Aorta (tissue), 5 donors: ENCODE measurements at regions not wholly inside any gene's neighbourhood (a gene's known extent, or its start where the extent isn't known, plus 50 kb on each side); places are given as distances from the start of the nearest gene placed in this dataset.

Source experiments
- ATAC-seq: fragments of 200-7000 bp; cut with Tn5 transposase; one replicate; pipeline ENCODE4 v1.9.1; 2022; ENCODE audit warnings: moderate library complexity; ENCODE audit not compliant: low FRiP score
- DNase-seq, 2 donors: peaks; one replicate each; pipeline ENCODE4 v3.0.0-alpha.2; 2020
- H3K27ac ChIP-seq, 2 donors: one replicate each; pipeline ENCODE4 v1.5.1; 2013; ENCODE audit warnings: low read length in 2 of 2, mild to moderate bottlenecking in 2 of 2, moderate library complexity in 2 of 2, control low read depth in 1 of 2, inconsistent platforms in 1 of 2, low read depth in 1 of 2
- H3K27me3 ChIP-seq, 2 donors: one replicate each; pipeline ENCODE4 v1.6.1; 2013; ENCODE audit warnings: control low read depth in 1 of 2, low read length in 1 of 2, mild to moderate bottlenecking in 1 of 2, moderate library complexity in 1 of 2; ENCODE audit not compliant: insufficient read depth in 2 of 2, control insufficient read depth in 1 of 2
- H3K36me3 ChIP-seq, 2 donors: one replicate each; pipeline ENCODE4 v1.6.1; 2013; ENCODE audit warnings: control low read depth in 1 of 2, low read length in 1 of 2, mild to moderate bottlenecking in 1 of 2; ENCODE audit not compliant: insufficient read depth in 2 of 2, control insufficient read depth in 1 of 2
- H3K4me1 ChIP-seq, 2 donors: one replicate each; pipeline ENCODE4 v1.6.1; 2013; ENCODE audit warnings: low read length in 2 of 2, control low read depth in 1 of 2, mild to moderate bottlenecking in 1 of 2, moderate library complexity in 1 of 2; ENCODE audit not compliant: insufficient read depth in 2 of 2, control insufficient read depth in 1 of 2
- H3K4me3 ChIP-seq, 2 donors: one replicate each; pipeline ENCODE4 v1.5.1; 2013; ENCODE audit warnings: low read length in 2 of 2, control low read depth in 1 of 2, mild to moderate bottlenecking in 1 of 2
- H3K9me3 ChIP-seq: one replicate; pipeline ENCODE4 v1.6.1; 2013; ENCODE audit warnings: mild to moderate bottlenecking, low read length; ENCODE audit not compliant: control insufficient read depth
- WGBS, 2 donors: extraction: QIAGEN DNeasy Blood & Tissue Kit; methylation state at CpG; one replicate each; pipeline ENCODE4 v1.1.7; 2013; 5-methylcytosine and 5-hydroxymethylcytosine counted together
- intact Hi-C, 2 donors: fragments of 100-400 bp; cut with DNase I; formaldehyde crosslinking; loops; one replicate each; pipeline versions ENCODE4 v1.14.2 to v1.15.0; 2022
- donor health status: healthy with polysubstance abuse.
- donor health status: Bipolar disorder and iron deficiency.
- donor health status: DM: no; HTN: no; CAD: no.
- donor health status: DM: no; HTN: no; CAD: no.
- donor health status: DM: yes; HTN: yes; CAD: no.

- intact Hi-C loops, result no loop called here
- no peak for ATAC-seq
- no peaks in the 10 kb centered on the region for H3K9me3 ChIP-seq
- H3K4me1 ChIP-seq, result no peaks in the 10 kb centered on the region
- H3K27ac ChIP-seq, result no peak overlapping the region
- no peak overlapping the region for H3K4me3 ChIP-seq
- H3K36me3 ChIP-seq, result no peaks in the 10 kb centered on the region
- H3K27me3 ChIP-seq, result no peaks in the 10 kb centered on the region
- no peak for DNase-seq
These were observed 476.7 kb downstream of the OCA2 start for GRCh38 chr15:27622371-27622770.

- DNase-seq, result no peak
- intact Hi-C loops, result no loop called here
- no peak overlapping the region for H3K4me3 ChIP-seq
- H3K27me3 ChIP-seq, result no peaks in the 10 kb centered on the region
- H3K9me3 ChIP-seq, result no peaks in the 10 kb centered on the region
- no peaks in the 10 kb centered on the region for H3K4me1 ChIP-seq
- no peak for ATAC-seq
- H3K36me3 ChIP-seq, result no peaks in the 10 kb centered on the region
- 77 to 81% methylated on average over 8 of the region's 8 CpGs for WGBS, 2 donors
- H3K27ac ChIP-seq, result no peak overlapping the region
These were observed 479.9 kb downstream of the OCA2 start for GRCh38 chr15:27619204-27619603.

- Histone ChIP-seq H3K9me3 (no peaks in the 10 kb centered on the region), H3K27me3 (no peaks in the 10 kb centered on the region), H3K27ac (no peak overlapping the region), H3K4me1 (no peaks in the 10 kb centered on the region), H3K36me3 (no peaks in the 10 kb centered on the region), H3K4me3 (no peak overlapping the region)
- WGBS, 2 donors, result 28 to 43% methylated on average over 3 of the region's 3 CpGs
- DNase-seq (no peak), ATAC-seq (no peak)
- intact Hi-C loops, result no loop called here
These were observed 482.1 kb downstream of the OCA2 start for GRCh38 chr15:27617013-27617412.

GRCh38 chr15:27608248-27608647, 490.9 kb downstream of the OCA2 start:
- intact Hi-C loops, result no loop called here
- WGBS, 2 donors, result 64 to 66% methylated on average over 3 of the region's 3 CpGs
- Histone ChIP-seq H3K4me3 (no peak overlapping the region), H3K9me3 (peaks cover 2% of the 10 kb centered on the region), H3K36me3 (no peaks in the 10 kb centered on the region), H3K27me3 (no peaks in the 10 kb centered on the region), H3K4me1 (no peaks in the 10 kb centered on the region), H3K27ac (no peak overlapping the region)
- DNase-seq, result no peak
- ATAC-seq, result no peak

GRCh38 chr15:27601239-27601960, 497.7 kb downstream of the OCA2 start:
- ATAC-seq (no peak), DNase-seq (no peak)
- no peaks in the 10 kb centered on the region for H3K27me3 ChIP-seq
- 58 to 61% methylated on average over 12 of the region's 12 CpGs for WGBS, 2 donors
- H3K27ac ChIP-seq, result no peak overlapping the region
- H3K4me1 ChIP-seq, result no peaks in the 10 kb centered on the region
- no peak overlapping the region for H3K4me3 ChIP-seq
- H3K36me3 ChIP-seq, result no peaks in the 10 kb centered on the region
- H3K9me3 ChIP-seq, result no peaks in the 10 kb centered on the region
- intact Hi-C loops, result loop anchor here in 1 of 2 donors (5.0 kb wide), 1 partner anchor 49 kb away; no protein-coding TSS in a partner anchor

- WGBS, 2 donors, result 54 to 58% methylated on average over 8 of the region's 8 CpGs
- Histone ChIP-seq H3K4me1 (no peaks in the 10 kb centered on the region), H3K4me3 (no peak overlapping the region), H3K27ac (no peak overlapping the region), H3K9me3 (no peaks in the 10 kb centered on the region), H3K36me3 (no peaks in the 10 kb centered on the region), H3K27me3 (no peaks in the 10 kb centered on the region)
- DNase-seq (no peak), ATAC-seq (no peak)
- intact Hi-C loops, result no loop called here
These were observed 500.1 kb downstream of the OCA2 start for GRCh38 chr15:27599034-27599433.

- 74 to 75% methylated on average over 10 of the region's 10 CpGs for WGBS, 2 donors
- DNase-seq (no peak), ATAC-seq (no peak)
- Histone ChIP-seq H3K27ac (no peak overlapping the region), H3K9me3 (no peaks in the 10 kb centered on the region), H3K4me3 (no peak overlapping the region), H3K4me1 (no peaks in the 10 kb centered on the region), H3K27me3 (no peaks in the 10 kb centered on the region), H3K36me3 (no peaks in the 10 kb centered on the region)
- intact Hi-C loops, result no loop called here
These were observed 500.7 kb downstream of the OCA2 start for GRCh38 chr15:27598251-27599009.

GRCh38 chr15:27595211-27595610, 503.9 kb downstream of the OCA2 start:
- Histone ChIP-seq H3K36me3 (no peaks in the 10 kb centered on the region), H3K27me3 (no peaks in the 10 kb centered on the region), H3K4me1 (no peaks in the 10 kb centered on the region), H3K9me3 (no peaks in the 10 kb centered on the region), H3K27ac (no peak overlapping the region), H3K4me3 (no peak overlapping the region)
- ATAC-seq, result no peak
- intact Hi-C loops, result no loop called here
- DNase-seq, result no peak
- 59 to 67% methylated on average over 8 of the region's 8 CpGs for WGBS, 2 donors
